Fibroblast of skin of right biceps (primary cell): ENCODE measurements at regions not wholly inside any gene's neighbourhood (a gene's known extent, or its start where the extent isn't known, plus 50 kb on each side); places are given as distances from the start of the nearest gene placed in this dataset.

Experiments
- DNase-seq: peaks from one replicate; pipeline ENCODE4 v3.0.0-alpha.2; 2013

GRCh38 chrY:14139521-14139920 is 83.5 kb downstream of the VCY1B start:
- DNase-seq: no peak

DNA sequence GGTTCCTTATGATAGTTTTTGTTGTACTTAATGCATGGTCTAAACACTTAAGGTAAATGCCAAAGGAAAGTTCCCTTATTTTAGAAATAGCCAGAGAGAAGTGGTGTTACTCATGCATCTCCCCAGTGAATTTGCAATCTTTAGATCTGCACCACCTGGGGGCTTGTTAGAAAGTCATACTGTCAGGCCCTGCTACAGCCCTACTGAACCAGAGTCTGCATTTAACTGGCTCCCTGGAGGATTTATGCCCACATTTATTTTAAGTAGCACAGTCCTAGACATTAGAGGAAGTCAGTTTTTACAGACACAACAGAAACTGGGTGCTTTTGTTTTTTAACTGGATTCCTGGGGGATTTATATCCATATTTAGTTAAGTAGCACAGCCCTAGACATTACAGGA is 89.6 kb downstream of the VCY1B start:
- no peak for DNase-seq

DNA sequence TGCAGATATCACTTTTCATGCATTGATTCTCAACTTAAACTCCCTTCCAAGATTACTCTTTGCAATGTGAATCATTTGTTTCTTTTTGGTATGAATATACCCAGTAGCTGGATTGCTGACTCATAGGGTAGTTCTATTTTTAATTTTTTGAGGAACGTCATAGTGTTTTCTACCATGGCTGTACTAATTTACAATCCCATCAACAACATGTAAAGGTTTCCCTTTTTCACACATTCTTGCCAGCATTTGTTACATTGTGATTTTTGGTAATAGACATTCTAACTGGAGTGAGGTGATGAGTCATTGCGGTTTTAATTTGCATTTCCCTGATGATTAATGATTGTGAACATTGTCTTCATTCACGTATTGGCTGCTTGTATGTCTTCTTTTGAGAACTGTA is 126.7 kb downstream of the VCY1B start:
- no peak for DNase-seq

- DNase-seq: no peak
These were observed 166.0 kb downstream of the VCY1B start for GRCh38 chrY:14222014-14222413.

GRCh38 chrY:14231703-14232102 is 175.7 kb downstream of the VCY1B start:
- peak; percentile 0 for DNase-seq

DNA sequence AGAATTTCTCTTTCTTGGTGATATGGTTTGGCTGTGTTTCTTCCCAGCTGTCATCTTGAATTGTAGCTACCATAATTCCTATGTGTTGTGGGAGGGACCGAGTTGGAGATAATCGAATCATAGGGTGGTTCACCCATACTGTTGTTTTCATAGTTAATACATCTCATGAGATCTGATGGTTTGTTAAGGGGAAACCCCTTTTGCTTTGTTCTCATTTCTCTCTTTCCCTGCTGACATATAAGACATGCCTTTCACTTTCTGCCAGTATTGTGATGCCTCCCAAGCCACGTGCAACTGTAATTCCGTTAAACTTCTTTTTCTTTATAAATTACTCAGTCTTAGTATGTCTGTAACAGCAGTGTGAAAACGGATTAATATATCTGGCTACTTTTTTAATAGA is 179.0 kb downstream of the VCY1B start:
- no peak for DNase-seq

DNA sequence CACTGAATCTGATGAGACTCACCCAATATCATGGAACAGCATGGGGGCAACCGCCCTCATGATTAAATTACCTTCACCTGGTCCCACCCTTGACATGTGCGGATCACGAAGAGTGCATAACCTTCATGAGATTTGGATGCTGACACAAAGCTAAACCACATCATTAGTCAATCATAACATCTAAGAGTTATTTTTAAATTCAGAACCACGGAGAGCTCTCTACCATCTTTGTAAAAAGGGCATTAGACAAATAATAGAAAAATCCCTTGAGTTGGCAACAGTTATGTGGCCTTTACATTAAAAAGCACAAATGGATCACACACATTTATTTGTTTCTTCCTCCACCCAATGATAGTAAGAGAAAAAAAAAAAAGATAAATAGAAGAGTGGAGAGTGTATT is 182.2 kb downstream of the VCY1B start:
- no peak for DNase-seq

DNA sequence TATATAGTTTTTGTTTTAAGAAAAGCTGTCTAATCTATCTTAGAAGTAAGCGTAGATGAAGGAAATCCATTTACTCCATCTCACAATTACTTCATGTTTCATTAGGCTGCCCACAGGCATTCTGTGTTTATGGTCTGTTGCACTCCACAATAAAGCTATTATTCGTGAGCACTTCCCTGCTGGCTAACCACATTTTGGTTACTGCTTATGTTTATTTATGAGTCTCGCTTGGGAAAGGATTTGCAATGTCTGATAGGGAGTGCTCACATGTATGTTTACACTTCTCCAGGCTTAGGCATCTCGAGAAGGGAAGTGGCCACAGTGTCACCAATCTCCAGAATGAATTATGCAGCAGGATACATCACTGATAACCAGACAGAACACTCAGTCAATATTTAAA is 190.9 kb downstream of the VCY1B start:
- DNase-seq: no peak

DNA sequence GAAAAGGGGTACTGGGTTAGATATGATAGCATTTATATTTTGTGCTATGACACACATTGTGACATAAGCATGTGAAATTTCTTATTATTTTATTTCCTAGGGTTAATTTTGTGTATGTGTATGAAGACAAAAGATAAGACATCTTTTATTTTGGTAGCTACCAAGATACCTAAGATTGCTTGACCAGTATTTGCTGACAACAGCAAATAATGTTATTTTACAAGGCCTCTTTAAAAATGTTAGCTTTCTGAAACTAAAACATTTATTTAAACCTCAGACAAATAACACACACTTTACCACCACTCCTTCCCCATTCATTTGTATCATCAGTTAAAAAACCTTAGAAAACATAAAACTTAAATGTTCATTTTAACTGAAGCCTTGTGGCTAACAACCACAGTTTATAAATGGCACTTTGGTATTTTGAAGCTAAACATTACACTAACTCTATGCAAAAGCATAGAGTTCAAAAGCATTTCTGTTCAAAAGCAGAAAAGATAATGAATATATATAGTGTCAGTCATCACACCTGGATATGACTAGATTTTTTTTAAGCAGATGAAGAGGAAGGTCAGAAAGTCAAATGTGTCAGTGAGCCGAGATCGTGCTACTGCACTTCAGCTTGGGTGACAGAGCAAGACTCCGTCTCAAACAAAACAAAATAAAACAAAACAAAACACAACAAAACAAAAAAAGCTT is 193.0 kb downstream of the VCY1B start:
- DNase-seq: no peak

DNA sequence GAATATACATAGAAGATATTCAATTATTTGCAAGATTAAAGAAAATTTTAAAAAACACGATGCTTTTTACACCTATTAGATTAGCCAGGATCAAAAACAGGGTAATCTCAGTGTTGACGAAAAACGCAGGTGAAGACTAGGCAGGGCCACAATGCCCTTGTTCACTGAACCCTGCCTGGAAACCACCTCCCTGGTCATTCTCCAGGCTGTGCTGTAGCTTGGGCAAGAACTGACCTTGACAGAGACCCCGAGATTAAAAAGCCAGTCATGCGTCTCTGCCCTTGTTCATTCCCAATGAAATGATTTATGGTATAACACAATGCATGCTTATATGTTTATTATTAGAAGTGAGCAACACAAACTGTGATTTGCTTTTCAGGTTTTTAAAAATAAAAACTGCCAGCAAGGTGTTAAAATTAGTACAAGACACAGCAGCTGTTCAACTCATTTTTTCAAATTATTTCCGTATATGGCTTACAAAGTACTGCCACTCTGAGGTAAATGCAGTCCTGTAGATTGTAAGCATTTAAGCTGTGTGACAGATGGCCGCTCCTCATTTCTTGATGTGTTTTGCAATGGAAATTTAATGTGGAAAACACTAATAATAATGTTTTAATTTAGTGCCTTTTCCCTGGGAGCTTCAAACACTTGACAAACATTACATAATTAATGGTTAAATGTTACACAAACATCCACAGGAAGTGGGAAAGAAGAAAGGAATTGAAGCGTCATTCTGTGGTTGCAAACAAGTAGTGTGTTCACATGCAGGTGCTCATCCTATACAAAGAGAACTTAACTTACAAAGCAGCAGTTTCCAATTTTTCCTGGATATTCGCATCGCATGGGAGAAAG is 200.2 kb downstream of the VCY1B start:
- no peak for DNase-seq

DNA sequence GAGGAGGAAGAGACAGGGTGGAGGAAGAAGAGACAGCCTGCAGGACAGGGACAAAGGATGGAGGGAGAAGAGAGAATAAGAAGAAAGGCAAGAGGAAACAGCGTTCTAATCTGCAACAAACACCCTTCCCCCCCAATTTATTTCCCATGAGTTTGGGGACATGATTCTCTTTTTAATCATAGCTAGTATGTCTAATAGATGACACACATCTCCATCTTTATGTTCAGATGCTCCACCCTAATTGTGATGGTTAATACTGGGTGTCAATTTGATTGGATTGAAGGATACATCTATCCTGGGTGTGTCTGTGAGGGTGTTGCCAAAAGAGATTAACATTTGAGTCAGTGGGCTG is 200.8 kb downstream of the VCY1B start:
- no peak for DNase-seq

- no peak for DNase-seq
These were observed 221.0 kb downstream of the VCY1B start for GRCh38 chrY:14277029-14277428.

GRCh38 chrY:14290656-14291375 is 233.5 kb upstream of the NLGN4Y start:
- DNase-seq: no peak

DNA sequence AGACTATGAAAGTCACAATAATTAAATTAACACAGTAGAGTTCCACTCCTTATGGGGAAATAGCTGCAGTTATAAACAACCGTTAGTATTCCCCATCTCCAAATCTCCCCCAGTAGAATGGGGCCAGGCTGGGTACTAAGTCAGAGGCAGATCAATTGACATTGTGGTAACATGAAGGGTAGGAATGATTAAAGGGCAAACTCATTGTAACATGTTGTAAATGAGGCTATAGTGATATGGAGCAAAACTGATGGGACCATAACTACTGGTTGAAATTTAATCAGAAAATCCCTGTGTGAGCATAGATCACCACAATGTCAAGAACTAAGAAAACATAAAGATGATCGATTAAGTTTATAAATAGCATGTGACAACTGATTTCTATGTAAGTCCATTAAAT is 231.9 kb upstream of the NLGN4Y start:
- no peak for DNase-seq

GRCh38 chrY:14300775-14301174 is 223.6 kb upstream of the NLGN4Y start:
- DNase-seq: no peak

DNA sequence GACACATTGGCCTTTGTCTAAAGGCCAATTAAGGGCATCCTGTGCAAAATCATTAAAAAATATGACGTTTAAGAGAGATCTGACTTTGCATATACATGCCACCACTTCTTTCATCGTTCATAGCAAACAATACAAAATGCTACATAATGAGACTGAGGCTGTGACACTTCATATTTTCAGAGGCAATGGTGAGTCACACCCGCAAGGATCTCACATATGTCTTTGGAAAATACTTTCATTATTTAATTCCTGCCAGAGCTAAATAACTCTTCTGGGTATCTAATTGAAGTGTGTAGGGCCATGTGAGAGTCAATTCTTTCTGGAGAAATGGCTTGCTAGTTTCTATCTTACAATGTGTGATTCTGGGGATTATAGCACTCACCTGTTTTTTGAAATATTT is 222.8 kb upstream of the NLGN4Y start:
- DNase-seq: no peak

DNA sequence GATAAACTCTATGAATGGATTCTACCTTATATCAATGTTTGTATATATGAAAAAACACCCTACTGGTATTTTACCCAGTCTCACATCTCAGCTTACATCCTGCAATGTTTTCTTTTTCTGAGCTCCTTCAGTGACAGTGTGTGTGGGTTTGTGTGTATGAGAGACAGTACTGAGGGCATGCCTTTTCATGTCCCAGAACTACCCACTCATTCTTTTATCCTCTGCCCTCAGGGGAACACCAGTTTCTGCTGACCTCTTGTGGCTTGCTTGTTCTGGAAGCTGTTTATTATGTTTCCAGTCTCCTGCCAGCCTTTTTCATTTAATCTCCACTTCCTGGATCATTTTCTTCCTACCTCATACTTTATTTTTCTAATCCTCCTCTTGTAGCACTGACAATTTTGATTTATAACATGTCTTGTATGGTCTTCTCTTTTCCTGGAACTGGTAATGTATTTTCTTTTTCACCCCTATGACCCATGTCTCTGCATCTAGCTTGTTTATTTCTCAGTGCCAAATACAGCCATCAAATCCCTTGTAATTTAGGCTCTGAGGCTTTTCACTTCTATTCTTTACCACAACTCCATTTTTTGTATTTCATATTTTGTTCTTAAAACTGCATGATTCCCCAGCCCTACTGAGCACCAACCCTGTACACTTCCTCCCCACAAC is 195.5 kb upstream of the NLGN4Y start:
- no peak for DNase-seq

- DNase-seq: no peak
These were observed 194.0 kb upstream of the NLGN4Y start for GRCh38 chrY:14330362-14330761.

- no peak for DNase-seq
These were observed 184.8 kb upstream of the NLGN4Y start for GRCh38 chrY:14339524-14339923.

GRCh38 chrY:14340459-14341143 is 183.7 kb upstream of the NLGN4Y start:
- DNase-seq: peak; percentile 33

GRCh38 chrY:14344648-14345333 is 179.5 kb upstream of the NLGN4Y start:
- DNase-seq: peak; percentile 0

- no peak for DNase-seq
These were observed 172.7 kb upstream of the NLGN4Y start for GRCh38 chrY:14351590-14351989.
